ENCODE measurements at regions not wholly inside any gene's neighbourhood (a gene's known extent, or its start where the extent isn't known, plus 50 kb on each side); places are given as distances from the start of the nearest gene placed in this dataset.

DNA sequence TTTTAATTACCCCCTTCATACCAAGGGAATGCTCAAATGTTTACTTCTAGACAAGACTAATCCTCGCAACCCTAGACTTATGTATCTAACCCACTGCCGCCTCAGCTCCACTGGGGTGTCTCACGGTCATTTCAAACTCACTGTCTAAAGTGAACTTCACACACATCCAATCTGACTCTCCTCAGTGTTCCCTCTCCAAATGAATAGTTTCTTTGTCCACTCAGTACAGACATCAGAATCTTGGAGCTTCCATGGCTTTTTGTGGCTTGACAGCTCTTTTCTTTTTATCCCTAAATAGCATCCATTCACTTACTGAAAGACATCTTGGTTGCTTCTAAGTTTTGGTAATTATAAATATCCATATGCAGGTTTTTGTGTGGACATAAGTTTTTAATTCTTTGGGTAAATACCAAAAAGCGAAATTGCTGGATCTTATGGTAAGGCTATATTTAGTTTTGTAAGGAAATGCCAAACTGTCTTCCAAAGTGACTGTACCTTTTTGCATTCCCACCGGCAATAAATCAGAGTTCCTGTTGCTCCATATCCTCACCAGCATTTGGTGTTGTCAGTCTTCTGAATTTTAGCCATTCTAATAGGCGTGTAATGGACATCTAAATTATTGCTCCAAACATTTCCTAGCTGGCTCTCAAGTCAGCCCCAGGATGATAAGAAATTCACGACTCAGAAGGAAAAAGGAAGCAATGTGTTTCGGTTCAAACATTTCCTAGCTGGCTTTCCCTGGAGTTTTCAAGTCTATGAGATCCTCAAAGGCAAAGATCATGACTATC, 73.1 kb downstream of the DNAAF9 start (continued):
- no peak for TF ChIP-seq EZH2phosphoT487 (IDR thresholded peaks at IDR 0.05; ENCODE audit: unreplicated experiment)

- Histone ChIP-seq H3K36me3 (ENCODE audit: insufficient read depth) (no peaks in the 10 kb centered on the region), H3K4me2 (no peak overlapping the region), H3K4me1 (ENCODE audit: insufficient read depth) (no peaks in the 10 kb centered on the region), H3K9me2 (ENCODE audit: insufficient read depth) (no peaks in the 10 kb centered on the region), H3K27me3 (ENCODE audit: insufficient read depth) (no peaks in the 10 kb centered on the region), H3K4me3 (no peak overlapping the region), H3F3A (replicated peaks; ENCODE audit: low read depth) (no peaks in the 10 kb centered on the region), H3K27ac (ENCODE audit: low read depth) (no peak overlapping the region), H4K20me1 (replicated peaks; ENCODE audit: insufficient read depth) (no peaks in the 10 kb centered on the region; the same call in 1 of the 2 replicates), H3K79me2 (replicated peaks; ENCODE audit: insufficient read depth) (no peaks in the 10 kb centered on the region), H2AFZ (no peak overlapping the region)
- DNase-seq (ENCODE audit: low spot score) = no peak
- Mint-ChIP-seq H3K27me3 (ENCODE audit: insufficient read depth, low read depth, poor library complexity) (peaks cover 3% of the 10 kb centered on the region), H3K4me3 (no peak overlapping the region), H3K9me3 (no peaks in the 10 kb centered on the region), H3K27ac (no peak overlapping the region), H3K4me1 (no peaks in the 10 kb centered on the region), H3K36me3 (ENCODE audit: low read depth) (peaks cover 6% of the 10 kb centered on the region; the same call in 1 of the 3 replicates)
- ATAC-seq = no peak
- peak in 1 of 2 experiments; percentile 36; a peak in 2 of 4 replicates for TF ChIP-seq CTCF (conservative IDR thresholded peaks at IDR 0.05; ENCODE audit: low read depth in 2 of 2)
- no peak for TF ChIP-seq POLR2AphosphoS5 (IDR thresholded peaks at IDR 0.05; ENCODE audit: low read depth)
Observed at GRCh38 chr20:3330046-3330741, 77.3 kb downstream of the DNAAF9 start.

GRCh38 chr20:3328501-3328900, 79.0 kb downstream of the DNAAF9 start:
- H3K27ac Mint-ChIP-seq = no peak overlapping the region
- no peak for DNase-seq (ENCODE audit: low spot score)
- H4K20me1 ChIP-seq (replicated peaks; ENCODE audit: insufficient read depth) = no peaks in the 10 kb centered on the region; the same call in 1 of the 2 replicates
- no peak for ATAC-seq
- peaks cover 6% of the 10 kb centered on the region; the same call in 1 of the 3 replicates for H3K36me3 Mint-ChIP-seq (ENCODE audit: low read depth)
- H3K4me1 Mint-ChIP-seq = no peaks in the 10 kb centered on the region
- no peaks in the 10 kb centered on the region for H3K27me3 ChIP-seq (ENCODE audit: insufficient read depth)
- H3K9me3 Mint-ChIP-seq = no peaks in the 10 kb centered on the region
- H3F3A ChIP-seq (replicated peaks; ENCODE audit: low read depth) = no peaks in the 10 kb centered on the region
- H3K27ac ChIP-seq (ENCODE audit: low read depth) = no peak overlapping the region
- no peaks in the 10 kb centered on the region for H3K4me1 ChIP-seq (ENCODE audit: insufficient read depth)
- H3K4me3 Mint-ChIP-seq = no peak overlapping the region
- H3K9me2 ChIP-seq (ENCODE audit: insufficient read depth) = no peaks in the 10 kb centered on the region
- no peaks in the 10 kb centered on the region for H3K79me2 ChIP-seq (replicated peaks; ENCODE audit: insufficient read depth)
- TF ChIP-seq CTCF (conservative IDR thresholded peaks at IDR 0.05; ENCODE audit: low read depth in 2 of 2) (no peak), JUNB (IDR thresholded peaks at IDR 0.05; ENCODE audit: unreplicated experiment) (no peak), REST (IDR thresholded peaks at IDR 0.05; ENCODE audit: unreplicated experiment) (no peak), ZNF331 (CRISPR knock-in tag; IDR thresholded peaks at IDR 0.05; ENCODE audit: low read depth) (no peak), POLR2AphosphoS5 (IDR thresholded peaks at IDR 0.05; ENCODE audit: low read depth) (no peak), STAT1 (IDR thresholded peaks at IDR 0.05; ENCODE audit: unreplicated experiment) (no peak), CREB1 (CRISPR knock-in tag; IDR thresholded peaks at IDR 0.05; ENCODE audit: low read depth) (no peak)
- H3K4me2 ChIP-seq = no peak overlapping the region
- no peak overlapping the region for H3K4me3 ChIP-seq
- no peaks in the 10 kb centered on the region for H3K36me3 ChIP-seq (ENCODE audit: insufficient read depth)
- no peak overlapping the region for H2AFZ ChIP-seq
- peaks cover 3% of the 10 kb centered on the region for H3K27me3 Mint-ChIP-seq (ENCODE audit: insufficient read depth, low read depth, poor library complexity)
